HG02870 (cell line): ENCODE measurements at regions not wholly inside any gene's neighbourhood (a gene's known extent, or its start where the extent isn't known, plus 50 kb on each side); places are given as distances from the start of the nearest gene placed in this dataset.

ENCODE experiments used
- ATAC-seq: cut with Tn5 transposase; IDR thresholded peaks from one replicate; pipeline ENCODE4 v1.9.1; 2021; ENCODE audit warnings: mild to moderate bottlenecking, moderate library complexity; ENCODE audit not compliant: unreplicated experiment

DNA sequence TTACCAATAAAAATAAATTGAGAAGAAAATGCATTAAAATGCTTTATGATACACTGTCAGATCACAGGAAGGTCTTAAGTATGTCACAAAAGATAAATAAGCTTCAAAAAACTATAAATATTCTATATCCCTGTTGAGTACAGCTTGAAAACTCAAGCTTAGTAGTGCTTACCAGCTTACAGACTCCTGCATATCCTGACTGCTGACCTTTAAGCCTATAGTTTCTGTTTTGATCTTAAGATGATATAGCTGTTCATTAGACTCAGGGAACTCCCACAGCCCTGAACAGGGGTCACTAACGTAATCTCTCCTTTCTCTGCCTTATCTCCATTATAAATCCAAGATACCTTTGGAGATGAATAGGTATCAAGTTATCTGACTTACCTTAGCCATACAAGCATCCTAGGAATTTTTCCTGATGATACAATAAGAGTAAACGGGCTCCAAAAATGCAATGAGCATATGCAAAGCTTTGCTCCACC lies 93.7 kb upstream of the RBBP8 start:
- ATAC-seq = no peak

GRCh38 chr18:22840606-22841144 lies 92.5 kb upstream of the RBBP8 start:
- no peak for ATAC-seq

DNA sequence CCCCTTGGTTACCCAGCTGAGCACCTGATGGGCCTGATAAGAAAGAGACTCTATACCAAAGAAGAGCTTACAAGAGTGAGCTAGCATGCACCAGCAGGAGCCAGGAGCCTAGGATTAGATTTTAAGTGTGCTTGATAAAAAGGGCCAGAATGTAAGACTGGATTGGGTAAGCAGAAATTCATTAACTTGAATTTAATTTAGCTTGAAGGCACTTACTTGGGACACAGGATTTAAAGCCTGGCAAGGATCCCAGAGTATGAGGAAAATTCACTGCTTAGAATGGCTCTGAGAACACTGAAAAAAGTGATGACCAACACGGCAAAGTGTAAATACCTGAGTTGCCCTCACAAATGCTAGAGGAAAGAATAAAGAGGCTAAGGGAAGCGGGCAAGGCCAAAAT lies 91.3 kb upstream of the RBBP8 start:
- no peak for ATAC-seq

DNA sequence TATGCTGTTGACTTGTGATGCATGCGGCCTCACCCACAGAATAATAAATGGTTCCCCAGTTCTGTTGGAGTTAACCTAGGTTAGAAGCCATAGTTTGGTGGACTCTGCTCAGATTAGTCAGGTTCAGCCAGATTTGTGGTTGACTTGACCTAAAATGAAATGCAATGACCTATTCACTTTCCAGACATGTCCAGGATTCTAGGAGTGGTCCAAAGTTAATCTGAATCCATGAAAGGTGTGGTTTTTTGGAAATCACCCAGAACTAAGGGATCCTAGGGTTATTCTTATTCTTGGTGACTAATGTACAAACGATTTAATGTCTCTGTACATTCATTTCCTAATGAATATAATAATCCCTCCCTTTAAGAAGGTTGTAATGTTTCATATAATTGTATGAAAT lies 88.9 kb upstream of the RBBP8 start:
- no peak for ATAC-seq

GRCh38 chr18:22844628-22845027 lies 88.5 kb upstream of the RBBP8 start:
- no peak for ATAC-seq

DNA sequence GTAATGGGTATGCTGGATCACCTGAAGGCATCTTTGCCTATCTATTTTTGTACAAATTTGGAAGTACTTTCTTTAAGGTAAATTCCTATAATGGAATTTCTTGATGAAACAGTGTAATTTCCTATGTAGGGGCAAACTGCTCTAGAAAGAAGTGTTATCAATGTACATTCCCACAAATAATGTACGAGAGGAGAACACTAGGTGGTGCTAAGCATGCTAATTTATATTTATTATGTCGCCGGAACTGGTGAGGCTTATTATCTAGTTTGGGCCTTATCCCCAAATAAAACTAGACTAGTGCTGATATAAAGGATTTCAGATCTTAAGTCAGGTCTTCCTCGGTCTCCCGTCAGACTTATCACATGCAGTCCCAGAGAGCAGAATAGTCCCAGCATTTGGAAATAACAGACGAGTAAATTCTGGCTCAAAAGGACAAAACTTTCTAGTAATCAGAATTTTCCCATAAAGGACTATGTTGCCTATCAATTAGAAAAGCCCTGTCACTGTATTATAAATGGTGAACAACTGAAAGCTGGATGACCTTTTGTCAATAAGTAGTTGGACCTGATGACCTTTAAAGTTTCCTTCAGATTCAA lies 86.9 kb upstream of the RBBP8 start:
- no peak for ATAC-seq

- ATAC-seq = no peak
Measured at GRCh38 chr18:22846697-22847096, 86.4 kb upstream of the RBBP8 start.

DNA sequence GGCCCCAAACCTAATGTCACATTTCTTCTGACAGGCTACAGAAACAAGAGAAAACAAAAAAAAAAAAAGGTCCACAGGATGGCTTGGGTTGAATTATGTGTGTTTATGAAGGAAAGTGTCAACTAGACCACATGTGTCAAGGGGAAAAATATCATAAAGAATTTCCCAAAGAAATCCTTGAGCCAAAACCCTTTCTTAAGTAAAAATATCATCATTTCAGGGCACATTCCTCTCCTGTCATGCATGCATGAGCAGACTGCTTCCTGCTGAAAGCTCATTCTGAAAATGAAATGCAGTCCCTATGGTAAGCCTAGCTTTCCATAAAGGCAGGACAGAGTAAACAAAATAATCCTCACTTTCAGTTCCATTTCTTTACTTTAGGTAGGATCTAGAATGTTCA lies 85.7 kb upstream of the RBBP8 start:
- no peak for ATAC-seq

GRCh38 chr18:22847867-22848451 lies 85.2 kb upstream of the RBBP8 start:
- no peak for ATAC-seq

DNA sequence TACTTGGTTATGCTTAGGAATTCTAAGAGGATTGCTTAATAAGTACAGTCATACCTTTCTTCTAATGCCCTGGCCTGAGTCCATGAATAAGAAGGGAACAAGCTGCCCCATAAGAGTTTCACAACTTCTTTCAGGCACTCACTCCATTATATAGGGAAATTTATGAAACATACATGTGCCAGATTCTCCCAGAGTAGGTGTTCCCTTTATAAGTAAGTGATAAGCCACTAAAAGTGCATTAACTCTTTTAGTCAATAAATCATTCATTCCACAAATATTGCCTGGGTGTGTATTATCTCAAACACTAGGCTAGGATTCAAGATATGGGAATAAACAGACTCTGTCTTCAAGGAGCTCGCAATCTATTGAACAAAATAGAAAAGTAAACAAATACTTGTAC lies 84.5 kb upstream of the RBBP8 start:
- ATAC-seq = no peak

- no peak for ATAC-seq
Measured at GRCh38 chr18:22856870-22857269, 76.3 kb upstream of the RBBP8 start.

GRCh38 chr18:22858121-22858520 lies 75.0 kb upstream of the RBBP8 start:
- ATAC-seq = no peak

DNA sequence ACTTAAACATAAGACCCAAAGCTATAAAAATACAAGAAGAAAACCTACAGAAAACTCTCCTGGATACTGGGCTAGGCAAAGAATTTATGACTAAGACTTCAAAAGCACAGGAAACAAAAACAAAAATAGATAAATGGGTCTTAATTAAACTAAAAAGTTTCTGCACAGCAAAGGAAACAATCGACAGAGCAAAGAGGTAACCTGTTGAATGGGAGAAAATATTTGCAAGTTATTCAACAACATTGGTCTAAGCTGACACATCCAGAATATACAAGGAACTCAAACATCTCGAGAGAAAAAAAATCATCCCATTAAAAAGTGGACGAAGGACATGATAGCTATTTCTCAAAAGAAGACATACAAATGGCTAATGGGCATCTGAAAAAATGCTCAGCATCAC lies 72.3 kb upstream of the RBBP8 start:
- no peak for ATAC-seq

DNA sequence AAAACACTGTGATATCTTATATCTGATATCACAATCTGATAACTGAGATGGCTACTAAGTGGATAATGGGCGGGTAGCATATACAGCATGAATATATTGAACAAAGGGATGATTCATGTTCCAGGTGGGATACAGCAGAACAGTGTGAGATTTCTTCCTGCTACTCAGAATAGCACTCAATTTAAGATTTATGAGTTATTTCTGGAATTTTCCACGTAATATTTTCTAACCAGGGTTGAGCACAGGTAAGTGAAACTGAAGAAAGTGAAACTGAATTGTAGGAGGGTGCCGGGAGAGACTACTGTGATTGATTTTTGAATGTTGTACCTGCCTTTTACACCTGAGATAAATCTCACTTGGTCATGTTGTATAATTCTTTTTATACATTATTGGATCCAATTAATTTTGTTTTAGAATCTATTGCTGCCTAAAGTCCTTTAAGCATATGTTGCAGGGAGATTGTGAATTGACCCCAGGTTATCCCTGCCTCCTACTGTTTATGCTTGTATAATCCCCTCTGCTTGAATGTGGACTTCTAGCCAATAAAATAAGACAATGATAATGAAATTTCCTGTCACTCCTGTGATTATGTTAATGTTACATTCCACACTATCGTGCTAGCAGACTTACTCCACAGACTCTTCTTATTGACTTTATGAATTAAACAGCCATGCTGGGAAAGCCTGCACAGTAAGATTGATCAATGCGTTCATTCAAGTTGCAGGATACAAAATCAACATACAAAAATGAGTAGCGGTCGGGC lies 67.6 kb upstream of the RBBP8 start:
- no peak for ATAC-seq

DNA sequence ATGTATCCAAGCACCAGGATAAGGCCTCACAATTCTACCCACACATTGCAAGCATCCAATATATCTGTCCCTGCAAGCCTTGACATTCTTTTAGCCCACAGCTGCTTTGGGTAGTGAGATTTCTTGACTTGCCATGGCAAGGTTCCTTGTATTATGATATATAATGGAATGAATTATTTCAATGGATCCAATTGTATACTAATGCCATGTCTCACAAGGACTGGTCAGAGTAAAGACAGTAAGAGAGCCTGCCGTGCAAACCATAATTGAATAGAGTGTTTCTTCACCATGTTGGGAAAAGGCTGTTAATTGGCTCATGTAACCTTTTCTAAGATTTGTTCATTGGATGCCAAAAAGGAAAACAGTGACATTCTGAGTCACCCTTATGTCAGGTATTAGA lies 64.3 kb upstream of the RBBP8 start:
- ATAC-seq = no peak

- no peak for ATAC-seq
Measured at GRCh38 chr18:22871809-22872525, 61.2 kb upstream of the RBBP8 start.

DNA sequence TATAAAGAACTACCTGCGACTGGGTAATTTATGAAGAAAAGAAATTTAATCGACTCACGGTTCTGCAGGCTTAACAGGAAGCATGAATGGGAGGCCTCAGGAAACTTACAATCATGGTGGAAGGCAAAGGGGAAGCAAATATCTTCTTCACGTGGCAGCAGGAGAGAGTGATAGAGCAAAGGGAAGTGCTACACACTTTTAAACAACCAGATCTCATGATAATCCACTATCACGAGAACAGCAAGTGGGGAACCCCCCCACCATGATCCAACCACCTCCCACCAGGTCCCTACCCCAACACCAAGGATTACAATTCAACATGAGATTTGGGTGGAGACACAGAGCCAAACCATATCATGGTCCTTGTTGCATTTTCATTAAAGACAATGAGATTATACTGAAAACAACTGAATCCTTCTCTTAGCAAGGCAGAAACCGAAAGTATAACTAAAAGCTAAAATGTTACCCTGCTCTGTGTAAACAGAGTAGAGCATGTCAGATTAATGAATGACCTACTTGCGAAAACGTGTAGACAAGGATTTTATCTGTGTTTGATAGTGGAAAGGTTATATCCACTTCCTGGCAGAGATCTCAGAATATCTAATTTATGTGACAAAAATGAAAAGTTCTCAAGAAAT lies 60.1 kb upstream of the RBBP8 start:
- ATAC-seq = peak; percentile 53

- no peak for ATAC-seq
Measured at GRCh38 chr18:22879293-22879692, 53.8 kb upstream of the RBBP8 start.

GRCh38 chr18:22882084-22882483 lies 51.0 kb upstream of the RBBP8 start:
- no peak for ATAC-seq

DNA sequence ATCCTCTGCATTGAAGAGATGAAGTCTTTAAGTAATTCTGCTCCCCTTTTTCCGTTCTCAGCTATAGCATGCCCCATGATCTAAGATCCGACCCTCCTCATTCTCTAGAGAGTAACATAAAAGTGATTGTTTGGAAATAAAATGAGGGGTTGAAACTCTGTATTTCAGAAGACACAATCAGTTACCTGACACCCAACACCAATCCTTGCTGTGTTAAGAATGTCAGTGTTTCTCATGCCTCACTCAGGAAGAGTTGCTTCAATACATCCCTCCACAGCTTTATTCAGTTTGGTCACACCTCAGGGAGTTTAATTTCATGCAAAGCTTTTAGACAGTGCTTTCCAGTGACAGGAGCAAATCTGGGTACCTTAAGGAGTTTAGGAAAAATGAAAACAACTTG lies 49.9 kb upstream of the RBBP8 start:
- ATAC-seq = no peak
